C4-2B (cell line): ENCODE measurements at regions not wholly inside any gene's neighbourhood (a gene's known extent, or its start where the extent isn't known, plus 50 kb on each side); places are given as distances from the start of the nearest gene placed in this dataset.

Experiments
- ZFX ChIP-seq: fragments of 450-650 bp; IDR thresholded peaks from 2 replicates; pipeline ENCODE4 v1.6.1; 2017
- TF ChIP-seq, protein P1 (sequence below): fragments of 450-650 bp; conservative IDR thresholded peaks from 2 replicates; pipeline ENCODE4 v1.5.1; 2017; ENCODE audit warnings: mild to moderate bottlenecking

DNA sequence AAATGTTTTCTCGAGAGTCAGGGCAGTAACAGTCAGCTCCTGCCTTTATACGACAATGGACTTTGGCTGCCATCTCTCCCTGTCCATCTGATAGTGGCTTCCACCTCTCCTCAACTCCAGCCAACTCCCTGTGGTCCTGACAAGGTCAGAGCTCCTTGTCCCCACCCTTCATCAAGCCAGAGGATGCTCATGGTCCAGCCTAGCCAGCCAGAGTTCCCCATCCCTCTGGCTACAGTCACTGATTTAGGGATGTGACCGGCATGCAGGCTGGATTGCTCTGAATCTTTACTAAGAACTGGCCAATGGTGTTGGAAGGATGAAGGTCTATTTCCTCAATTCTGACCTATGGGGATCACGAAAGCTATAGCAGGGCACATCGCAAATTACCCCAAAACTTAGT, 156.1 kb downstream of the OR4M2 start:
- TF ChIP-seq, protein P1, sequence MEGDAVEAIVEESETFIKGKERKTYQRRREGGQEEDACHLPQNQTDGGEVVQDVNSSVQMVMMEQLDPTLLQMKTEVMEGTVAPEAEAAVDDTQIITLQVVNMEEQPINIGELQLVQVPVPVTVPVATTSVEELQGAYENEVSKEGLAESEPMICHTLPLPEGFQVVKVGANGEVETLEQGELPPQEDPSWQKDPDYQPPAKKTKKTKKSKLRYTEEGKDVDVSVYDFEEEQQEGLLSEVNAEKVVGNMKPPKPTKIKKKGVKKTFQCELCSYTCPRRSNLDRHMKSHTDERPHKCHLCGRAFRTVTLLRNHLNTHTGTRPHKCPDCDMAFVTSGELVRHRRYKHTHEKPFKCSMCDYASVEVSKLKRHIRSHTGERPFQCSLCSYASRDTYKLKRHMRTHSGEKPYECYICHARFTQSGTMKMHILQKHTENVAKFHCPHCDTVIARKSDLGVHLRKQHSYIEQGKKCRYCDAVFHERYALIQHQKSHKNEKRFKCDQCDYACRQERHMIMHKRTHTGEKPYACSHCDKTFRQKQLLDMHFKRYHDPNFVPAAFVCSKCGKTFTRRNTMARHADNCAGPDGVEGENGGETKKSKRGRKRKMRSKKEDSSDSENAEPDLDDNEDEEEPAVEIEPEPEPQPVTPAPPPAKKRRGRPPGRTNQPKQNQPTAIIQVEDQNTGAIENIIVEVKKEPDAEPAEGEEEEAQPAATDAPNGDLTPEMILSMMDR = no peak
- TF ChIP-seq ZFX = no peak
